ENCODE measurements at regions not wholly inside any gene's neighbourhood (a gene's known extent, or its start where the extent isn't known, plus 50 kb on each side); places are given as distances from the start of the nearest gene placed in this dataset.

- intact Hi-C loops (cut with micrococcal nuclease): no loop called here
- Histone ChIP-seq H3K27me3 (ENCODE audit: control insufficient read depth in 2 of 2, insufficient read depth in 2 of 2, low read length in 2 of 2) (peaks cover 17 to 28% of the 10 kb centered on the region in 2 experiments), H3K36me3 (ENCODE audit: control insufficient read depth, insufficient read depth, low read length) (no peaks in the 10 kb centered on the region), H3K9ac (ENCODE audit: insufficient read depth in 1 of 2, low read depth in 2 of 2, low read length in 2 of 2) (no peak overlapping the region), H3K4me2 (ENCODE audit: insufficient read depth, low read length) (no peak overlapping the region), H3K79me2 (ENCODE audit: control insufficient read depth, insufficient read depth, low read length) (no peaks in the 10 kb centered on the region; the same call in 2 of the 3 replicates), H3K27ac (ENCODE audit: extremely low read depth, low read depth, low read length) (no peak overlapping the region), H2AFZ (ENCODE audit: low read depth, low read length) (no peak overlapping the region), H3K9me1 (ENCODE audit: control insufficient read depth, insufficient read depth, low read length) (no peaks in the 10 kb centered on the region), H3K4me3 (no peak overlapping the region), H3K9me3 (replicated peaks; ENCODE audit: control insufficient read depth, insufficient read depth, low read depth, low read length) (no peaks in the 10 kb centered on the region), H4K20me1 (replicated peaks; ENCODE audit: control insufficient read depth, insufficient read depth, low read length) (no peaks in the 10 kb centered on the region), H3K4me1 (replicated peaks in 1 of 2; ENCODE audit: control insufficient read depth in 2 of 2, insufficient read depth in 2 of 2, low read length in 2 of 2) (peaks cover 4 to 22% of the 10 kb centered on the region in 2 experiments; a peak in 4 of 5 replicates)
- ChIA-PET POLR2A (no interaction called here), CTCF (ENCODE audit: low intra/inter-chr PET ratio) (no interaction called here)
- ATAC-seq: no peak
- TF ChIP-seq ZNF41 (CRISPR knock-in tag; conservative IDR thresholded peaks at IDR 0.05): no peak
- no peak for TF ChIP-seq RCOR1 (IDR thresholded peaks at IDR 0.05; ENCODE audit: borderline replicate concordance in 1 of 2, low read depth in 2 of 2, low read length in 2 of 2)
- peak in 1 of 2 experiments; percentile 74; a peak in 1 of 4 replicates for TF ChIP-seq SRF (CRISPR knock-in tag; IDR thresholded peaks at IDR 0.05)
- no peak for TF ChIP-seq ZNF140 (CRISPR knock-in tag; IDR thresholded peaks at IDR 0.05)
- peak; percentile 40 for TF ChIP-seq ZFP36 (IDR thresholded peaks at IDR 0.05; ENCODE audit: low read depth, low read length, partially characterized antibody)
- BruUV-seq (replicated peaks): no TSS peak
- in situ Hi-C loops (cut with MboI): loop anchor here (25.0 kb wide), 1 partner anchor 181 kb away; no protein-coding TSS in a partner anchor
- no peak for DNase-seq (ENCODE audit: extremely low read depth in 1 of 4, low spot score in 3 of 4)
- FAIRE-seq: no peak
- WGBS (ENCODE audit: insufficient coverage, low coverage, missing lambda C conversion rate): 11% methylated on average over 2 of the region's 2 CpGs
Observed at GRCh38 chr1:54493608-54494007, 54.4 kb upstream of the ACOT11 start.

All from K562 (cell line).